Ishikawa (cell line): ENCODE measurements at regions not wholly inside any gene's neighbourhood (a gene's known extent, or its start where the extent isn't known, plus 50 kb on each side); places are given as distances from the start of the nearest gene placed in this dataset.

Source experiments
- CEBPB ChIP-seq: IDR thresholded peaks from 2 replicates; pipeline ENCODE4 v1.6.1; 2012
- CREB1 ChIP-seq: IDR thresholded peaks from 2 replicates; pipeline ENCODE4 v1.6.1; 2012; ENCODE audit warnings: low read depth
- EP300 ChIP-seq: IDR thresholded peaks from 2 replicates; pipeline ENCODE4 v1.6.1; 2012; ENCODE audit warnings: borderline replicate concordance
- FOXM1 ChIP-seq: IDR thresholded peaks from 2 replicates; pipeline ENCODE4 v1.6.1; 2012; ENCODE audit warnings: low read depth, borderline replicate concordance
- RAD21 ChIP-seq: IDR thresholded peaks from 2 replicates; pipeline ENCODE4 v1.6.1; 2012; ENCODE audit warnings: low read depth
- USF1 ChIP-seq: IDR thresholded peaks from 2 replicates; pipeline ENCODE4 v1.6.1; 2012
- YY1 ChIP-seq: IDR thresholded peaks from 2 replicates; pipeline ENCODE4 v1.6.1; 2012; ENCODE audit warnings: low read depth
- TF ChIP-seq, protein P1 (sequence below): IDR thresholded peaks from 2 replicates; pipeline ENCODE4 v1.6.1; 2012; ENCODE audit warnings: low read depth, mild to moderate bottlenecking

DNA sequence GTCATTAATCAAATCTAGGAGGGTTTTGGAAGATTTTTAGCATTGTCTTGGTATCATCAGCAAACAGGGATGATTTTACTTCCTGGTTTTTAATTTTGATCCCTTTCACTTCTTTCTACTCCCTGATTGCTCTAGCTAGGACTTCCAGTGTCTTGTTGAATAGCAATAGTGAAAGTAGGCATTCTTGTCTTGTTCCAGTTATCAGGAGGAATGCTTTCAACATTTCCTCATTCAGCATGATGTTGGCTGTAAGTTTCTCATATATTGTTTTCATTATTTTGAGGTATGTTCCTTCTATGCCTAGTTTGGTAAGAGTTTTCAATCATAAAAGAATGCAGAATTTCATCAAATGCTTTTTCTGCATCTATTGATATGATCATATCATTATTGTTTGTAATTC is 244.2 kb upstream of the CLEC14A start:
- TF ChIP-seq CREB1 (no peak), USF1 (no peak), RAD21 (no peak), EP300 (no peak), YY1 (no peak), FOXM1 (no peak), CEBPB (no peak)
- TF ChIP-seq, protein P1, sequence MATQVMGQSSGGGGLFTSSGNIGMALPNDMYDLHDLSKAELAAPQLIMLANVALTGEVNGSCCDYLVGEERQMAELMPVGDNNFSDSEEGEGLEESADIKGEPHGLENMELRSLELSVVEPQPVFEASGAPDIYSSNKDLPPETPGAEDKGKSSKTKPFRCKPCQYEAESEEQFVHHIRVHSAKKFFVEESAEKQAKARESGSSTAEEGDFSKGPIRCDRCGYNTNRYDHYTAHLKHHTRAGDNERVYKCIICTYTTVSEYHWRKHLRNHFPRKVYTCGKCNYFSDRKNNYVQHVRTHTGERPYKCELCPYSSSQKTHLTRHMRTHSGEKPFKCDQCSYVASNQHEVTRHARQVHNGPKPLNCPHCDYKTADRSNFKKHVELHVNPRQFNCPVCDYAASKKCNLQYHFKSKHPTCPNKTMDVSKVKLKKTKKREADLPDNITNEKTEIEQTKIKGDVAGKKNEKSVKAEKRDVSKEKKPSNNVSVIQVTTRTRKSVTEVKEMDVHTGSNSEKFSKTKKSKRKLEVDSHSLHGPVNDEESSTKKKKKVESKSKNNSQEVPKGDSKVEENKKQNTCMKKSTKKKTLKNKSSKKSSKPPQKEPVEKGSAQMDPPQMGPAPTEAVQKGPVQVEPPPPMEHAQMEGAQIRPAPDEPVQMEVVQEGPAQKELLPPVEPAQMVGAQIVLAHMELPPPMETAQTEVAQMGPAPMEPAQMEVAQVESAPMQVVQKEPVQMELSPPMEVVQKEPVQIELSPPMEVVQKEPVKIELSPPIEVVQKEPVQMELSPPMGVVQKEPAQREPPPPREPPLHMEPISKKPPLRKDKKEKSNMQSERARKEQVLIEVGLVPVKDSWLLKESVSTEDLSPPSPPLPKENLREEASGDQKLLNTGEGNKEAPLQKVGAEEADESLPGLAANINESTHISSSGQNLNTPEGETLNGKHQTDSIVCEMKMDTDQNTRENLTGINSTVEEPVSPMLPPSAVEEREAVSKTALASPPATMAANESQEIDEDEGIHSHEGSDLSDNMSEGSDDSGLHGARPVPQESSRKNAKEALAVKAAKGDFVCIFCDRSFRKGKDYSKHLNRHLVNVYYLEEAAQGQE = no peak
